ENCODE measurements at regions not wholly inside any gene's neighbourhood (a gene's known extent, or its start where the extent isn't known, plus 50 kb on each side); places are given as distances from the start of the nearest gene placed in this dataset.
"Not testable (repeated sequence)": the region's sequence is repeated elsewhere in the genome, so short reads cannot be mapped to it uniquely, and the experiment has no call there.

DNA sequence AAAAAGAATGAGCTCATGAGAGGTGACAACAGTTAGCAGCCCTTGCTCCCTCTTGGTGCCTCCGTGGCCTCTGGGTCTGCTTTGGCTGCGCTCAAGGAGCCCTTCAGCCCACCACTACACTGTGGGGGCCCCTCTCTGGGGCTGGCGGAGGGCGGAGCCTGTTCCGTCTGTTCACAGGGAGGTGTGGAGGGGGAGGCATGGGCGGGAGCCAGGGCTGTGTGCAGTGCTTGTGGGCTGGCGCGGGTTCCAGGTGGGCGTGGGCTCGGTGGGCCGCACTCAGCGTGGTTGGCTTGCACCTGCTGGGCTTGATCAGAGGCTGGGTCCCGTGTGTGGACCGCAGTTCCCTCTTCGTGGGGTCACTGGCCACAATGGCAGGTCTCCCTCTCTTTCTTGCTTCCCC is 953.4 kb upstream of the PRR20A start:
- Mint-ChIP-seq H3K27me3 (ENCODE audit: low read depth) (no peaks in the 10 kb centered on the region; the same call in 1 of the 2 replicates), H3K27ac (no peak overlapping the region), H3K4me3 (no peak overlapping the region), H3K9me3 (peaks cover 16% of the 10 kb centered on the region), H3K36me3 (peaks cover 11% of the 10 kb centered on the region), H3K4me1 (no peaks in the 10 kb centered on the region)
- ATAC-seq (no peak), DNase-seq (ENCODE audit: low spot score) (no peak)
- ChIA-PET CTCF (no interaction called here), POLR2A (no interaction called here)
- TF ChIP-seq CREM (CRISPR knock-in tag; IDR thresholded peaks at IDR 0.05), result no peak
- no peak for TF ChIP-seq CBFB (CRISPR knock-in tag; IDR thresholded peaks at IDR 0.05; ENCODE audit: low read depth)
- no peak for TF ChIP-seq GRHL2 (CRISPR knock-in tag; IDR thresholded peaks at IDR 0.05; ENCODE audit: insufficient replicate concordance, severe bottlenecking)
- no peak for TF ChIP-seq ZNF416 (CRISPR knock-in tag; IDR thresholded peaks at IDR 0.05)
- TF ChIP-seq, protein P1, sequence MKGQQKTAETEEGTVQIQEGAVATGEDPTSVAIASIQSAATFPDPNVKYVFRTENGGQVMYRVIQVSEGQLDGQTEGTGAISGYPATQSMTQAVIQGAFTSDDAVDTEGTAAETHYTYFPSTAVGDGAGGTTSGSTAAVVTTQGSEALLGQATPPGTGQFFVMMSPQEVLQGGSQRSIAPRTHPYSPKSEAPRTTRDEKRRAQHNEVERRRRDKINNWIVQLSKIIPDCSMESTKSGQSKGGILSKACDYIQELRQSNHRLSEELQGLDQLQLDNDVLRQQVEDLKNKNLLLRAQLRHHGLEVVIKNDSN (CRISPR knock-in tag; IDR thresholded peaks at IDR 0.05), result no peak
- TF ChIP-seq, protein P2, sequence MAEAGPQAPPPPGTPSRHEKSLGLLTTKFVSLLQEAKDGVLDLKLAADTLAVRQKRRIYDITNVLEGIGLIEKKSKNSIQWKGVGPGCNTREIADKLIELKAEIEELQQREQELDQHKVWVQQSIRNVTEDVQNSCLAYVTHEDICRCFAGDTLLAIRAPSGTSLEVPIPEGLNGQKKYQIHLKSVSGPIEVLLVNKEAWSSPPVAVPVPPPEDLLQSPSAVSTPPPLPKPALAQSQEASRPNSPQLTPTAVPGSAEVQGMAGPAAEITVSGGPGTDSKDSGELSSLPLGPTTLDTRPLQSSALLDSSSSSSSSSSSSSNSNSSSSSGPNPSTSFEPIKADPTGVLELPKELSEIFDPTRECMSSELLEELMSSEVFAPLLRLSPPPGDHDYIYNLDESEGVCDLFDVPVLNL (CRISPR knock-in tag; IDR thresholded peaks at IDR 0.05; ENCODE audit: borderline replicate concordance, low read depth), result no peak
- no peak for TF ChIP-seq NFATC4 (CRISPR knock-in tag; IDR thresholded peaks at IDR 0.05)
- no peak for TF ChIP-seq MXD4 (CRISPR knock-in tag; IDR thresholded peaks at IDR 0.05; ENCODE audit: borderline replicate concordance)
- TF ChIP-seq, protein P3, sequence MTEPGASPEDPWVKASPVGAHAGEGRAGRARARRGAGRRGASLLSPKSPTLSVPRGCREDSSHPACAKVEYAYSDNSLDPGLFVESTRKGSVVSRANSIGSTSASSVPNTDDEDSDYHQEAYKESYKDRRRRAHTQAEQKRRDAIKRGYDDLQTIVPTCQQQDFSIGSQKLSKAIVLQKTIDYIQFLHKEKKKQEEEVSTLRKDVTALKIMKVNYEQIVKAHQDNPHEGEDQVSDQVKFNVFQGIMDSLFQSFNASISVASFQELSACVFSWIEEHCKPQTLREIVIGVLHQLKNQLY (CRISPR knock-in tag; IDR thresholded peaks at IDR 0.05), result no peak
- TF ChIP-seq, protein P4, sequence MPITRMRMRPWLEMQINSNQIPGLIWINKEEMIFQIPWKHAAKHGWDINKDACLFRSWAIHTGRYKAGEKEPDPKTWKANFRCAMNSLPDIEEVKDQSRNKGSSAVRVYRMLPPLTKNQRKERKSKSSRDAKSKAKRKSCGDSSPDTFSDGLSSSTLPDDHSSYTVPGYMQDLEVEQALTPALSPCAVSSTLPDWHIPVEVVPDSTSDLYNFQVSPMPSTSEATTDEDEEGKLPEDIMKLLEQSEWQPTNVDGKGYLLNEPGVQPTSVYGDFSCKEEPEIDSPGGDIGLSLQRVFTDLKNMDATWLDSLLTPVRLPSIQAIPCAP (CRISPR knock-in tag; IDR thresholded peaks at IDR 0.05), result no peak
- TF ChIP-seq, protein P5, sequence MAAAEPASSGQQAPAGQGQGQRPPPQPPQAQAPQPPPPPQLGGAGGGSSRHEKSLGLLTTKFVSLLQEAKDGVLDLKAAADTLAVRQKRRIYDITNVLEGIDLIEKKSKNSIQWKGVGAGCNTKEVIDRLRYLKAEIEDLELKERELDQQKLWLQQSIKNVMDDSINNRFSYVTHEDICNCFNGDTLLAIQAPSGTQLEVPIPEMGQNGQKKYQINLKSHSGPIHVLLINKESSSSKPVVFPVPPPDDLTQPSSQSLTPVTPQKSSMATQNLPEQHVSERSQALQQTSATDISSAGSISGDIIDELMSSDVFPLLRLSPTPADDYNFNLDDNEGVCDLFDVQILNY (CRISPR knock-in tag; IDR thresholded peaks at IDR 0.05), result no peak
- TF ChIP-seq, protein P6, sequence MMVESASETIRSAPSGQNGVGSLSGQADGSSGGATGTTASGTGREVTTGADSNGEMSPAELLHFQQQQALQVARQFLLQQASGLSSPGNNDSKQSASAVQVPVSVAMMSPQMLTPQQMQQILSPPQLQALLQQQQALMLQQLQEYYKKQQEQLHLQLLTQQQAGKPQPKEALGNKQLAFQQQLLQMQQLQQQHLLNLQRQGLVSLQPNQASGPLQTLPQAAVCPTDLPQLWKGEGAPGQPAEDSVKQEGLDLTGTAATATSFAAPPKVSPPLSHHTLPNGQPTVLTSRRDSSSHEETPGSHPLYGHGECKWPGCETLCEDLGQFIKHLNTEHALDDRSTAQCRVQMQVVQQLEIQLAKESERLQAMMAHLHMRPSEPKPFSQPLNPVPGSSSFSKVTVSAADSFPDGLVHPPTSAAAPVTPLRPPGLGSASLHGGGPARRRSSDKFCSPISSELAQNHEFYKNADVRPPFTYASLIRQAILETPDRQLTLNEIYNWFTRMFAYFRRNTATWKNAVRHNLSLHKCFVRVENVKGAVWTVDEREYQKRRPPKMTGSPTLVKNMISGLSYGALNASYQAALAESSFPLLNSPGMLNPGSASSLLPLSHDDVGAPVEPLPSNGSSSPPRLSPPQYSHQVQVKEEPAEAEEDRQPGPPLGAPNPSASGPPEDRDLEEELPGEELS (CRISPR knock-in tag; IDR thresholded peaks at IDR 0.05), result no peak

DNA sequence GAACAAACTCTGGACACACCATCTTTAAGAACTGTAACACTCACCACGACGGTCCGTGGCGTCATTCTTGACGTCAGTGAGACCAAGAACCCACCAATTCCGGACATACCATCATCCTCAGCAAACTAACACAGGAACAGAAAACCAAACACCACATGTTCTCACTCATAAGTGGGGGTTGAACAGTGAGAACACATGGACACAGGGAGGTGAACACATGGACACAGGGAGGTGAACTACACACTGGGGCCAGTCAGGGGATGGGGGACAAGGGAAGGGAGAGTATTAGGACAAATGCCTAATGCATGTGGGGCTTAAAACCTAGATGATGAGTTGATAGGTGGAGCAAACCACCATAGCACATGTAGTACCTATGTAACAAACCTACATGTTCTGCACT is 952.1 kb upstream of the PRR20A start:
- H3K27ac Mint-ChIP-seq; H3K4me3 Mint-ChIP-seq; POLR2A ChIA-PET; CTCF ChIA-PET; H3K27me3 Mint-ChIP-seq (ENCODE audit: low read depth); ATAC-seq; DNase-seq (ENCODE audit: low spot score); H3K4me1 Mint-ChIP-seq: not testable (repeated sequence)
- Mint-ChIP-seq H3K9me3 (peaks cover 11% of the 10 kb centered on the region), H3K36me3 (peaks cover 11% of the 10 kb centered on the region)

DNA sequence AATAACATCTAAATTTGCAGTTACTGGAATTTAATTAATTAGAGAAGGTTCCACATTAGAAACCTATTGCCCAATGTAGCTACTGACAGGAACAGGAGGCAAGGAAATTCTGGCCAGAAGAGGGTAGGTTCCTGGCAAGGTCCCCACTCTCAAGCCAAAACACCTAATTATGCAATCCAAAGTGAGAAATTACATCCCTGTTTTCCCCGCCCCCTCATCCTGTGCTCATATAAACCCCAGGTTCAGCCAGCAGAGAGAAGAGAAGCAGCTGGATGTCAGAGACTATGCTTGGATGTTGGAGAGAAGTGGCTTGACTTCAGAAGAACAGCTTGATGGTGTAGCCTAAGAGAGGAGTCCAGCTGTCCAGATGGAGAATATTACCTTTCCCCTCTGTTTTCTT is 951.3 kb upstream of the PRR20A start:
- H3K4me1 Mint-ChIP-seq, result no peaks in the 10 kb centered on the region
- no peak overlapping the region for H3K27ac Mint-ChIP-seq
- H3K4me3 Mint-ChIP-seq, result no peak overlapping the region
- CTCF ChIA-PET, result no interaction called here
- POLR2A ChIA-PET, result no interaction called here
- no peak for ATAC-seq
- H3K36me3 Mint-ChIP-seq, result peaks cover 11% of the 10 kb centered on the region
- H3K27me3 Mint-ChIP-seq (ENCODE audit: low read depth), result no peaks in the 10 kb centered on the region
- peaks cover 11% of the 10 kb centered on the region for H3K9me3 Mint-ChIP-seq
- DNase-seq (ENCODE audit: low spot score), result no peak
- TF ChIP-seq, protein P7, sequence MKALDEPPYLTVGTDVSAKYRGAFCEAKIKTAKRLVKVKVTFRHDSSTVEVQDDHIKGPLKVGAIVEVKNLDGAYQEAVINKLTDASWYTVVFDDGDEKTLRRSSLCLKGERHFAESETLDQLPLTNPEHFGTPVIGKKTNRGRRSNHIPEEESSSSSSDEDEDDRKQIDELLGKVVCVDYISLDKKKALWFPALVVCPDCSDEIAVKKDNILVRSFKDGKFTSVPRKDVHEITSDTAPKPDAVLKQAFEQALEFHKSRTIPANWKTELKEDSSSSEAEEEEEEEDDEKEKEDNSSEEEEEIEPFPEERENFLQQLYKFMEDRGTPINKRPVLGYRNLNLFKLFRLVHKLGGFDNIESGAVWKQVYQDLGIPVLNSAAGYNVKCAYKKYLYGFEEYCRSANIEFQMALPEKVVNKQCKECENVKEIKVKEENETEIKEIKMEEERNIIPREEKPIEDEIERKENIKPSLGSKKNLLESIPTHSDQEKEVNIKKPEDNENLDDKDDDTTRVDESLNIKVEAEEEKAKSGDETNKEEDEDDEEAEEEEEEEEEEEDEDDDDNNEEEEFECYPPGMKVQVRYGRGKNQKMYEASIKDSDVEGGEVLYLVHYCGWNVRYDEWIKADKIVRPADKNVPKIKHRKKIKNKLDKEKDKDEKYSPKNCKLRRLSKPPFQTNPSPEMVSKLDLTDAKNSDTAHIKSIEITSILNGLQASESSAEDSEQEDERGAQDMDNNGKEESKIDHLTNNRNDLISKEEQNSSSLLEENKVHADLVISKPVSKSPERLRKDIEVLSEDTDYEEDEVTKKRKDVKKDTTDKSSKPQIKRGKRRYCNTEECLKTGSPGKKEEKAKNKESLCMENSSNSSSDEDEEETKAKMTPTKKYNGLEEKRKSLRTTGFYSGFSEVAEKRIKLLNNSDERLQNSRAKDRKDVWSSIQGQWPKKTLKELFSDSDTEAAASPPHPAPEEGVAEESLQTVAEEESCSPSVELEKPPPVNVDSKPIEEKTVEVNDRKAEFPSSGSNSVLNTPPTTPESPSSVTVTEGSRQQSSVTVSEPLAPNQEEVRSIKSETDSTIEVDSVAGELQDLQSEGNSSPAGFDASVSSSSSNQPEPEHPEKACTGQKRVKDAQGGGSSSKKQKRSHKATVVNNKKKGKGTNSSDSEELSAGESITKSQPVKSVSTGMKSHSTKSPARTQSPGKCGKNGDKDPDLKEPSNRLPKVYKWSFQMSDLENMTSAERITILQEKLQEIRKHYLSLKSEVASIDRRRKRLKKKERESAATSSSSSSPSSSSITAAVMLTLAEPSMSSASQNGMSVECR (CRISPR knock-in tag; IDR thresholded peaks at IDR 0.05; ENCODE audit: borderline replicate concordance), result no peak
- no peak for TF ChIP-seq ZNF423 (CRISPR knock-in tag; IDR thresholded peaks at IDR 0.05)
- TF ChIP-seq, protein P4 (CRISPR knock-in tag; IDR thresholded peaks at IDR 0.05), result no peak
- no peak for TF ChIP-seq ATF1 (CRISPR knock-in tag; IDR thresholded peaks at IDR 0.05)
- TF ChIP-seq, protein P8, sequence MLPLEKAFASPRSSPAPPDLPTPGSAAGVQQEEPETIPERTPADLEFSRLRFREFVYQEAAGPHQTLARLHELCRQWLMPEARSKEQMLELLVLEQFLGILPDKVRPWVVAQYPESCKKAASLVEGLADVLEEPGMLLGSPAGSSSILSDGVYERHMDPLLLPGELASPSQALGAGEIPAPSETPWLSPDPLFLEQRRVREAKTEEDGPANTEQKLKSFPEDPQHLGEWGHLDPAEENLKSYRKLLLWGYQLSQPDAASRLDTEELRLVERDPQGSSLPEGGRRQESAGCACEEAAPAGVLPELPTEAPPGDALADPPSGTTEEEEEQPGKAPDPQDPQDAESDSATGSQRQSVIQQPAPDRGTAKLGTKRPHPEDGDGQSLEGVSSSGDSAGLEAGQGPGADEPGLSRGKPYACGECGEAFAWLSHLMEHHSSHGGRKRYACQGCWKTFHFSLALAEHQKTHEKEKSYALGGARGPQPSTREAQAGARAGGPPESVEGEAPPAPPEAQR (CRISPR knock-in tag; IDR thresholded peaks at IDR 0.05), result no peak
- TF ChIP-seq, protein P9, sequence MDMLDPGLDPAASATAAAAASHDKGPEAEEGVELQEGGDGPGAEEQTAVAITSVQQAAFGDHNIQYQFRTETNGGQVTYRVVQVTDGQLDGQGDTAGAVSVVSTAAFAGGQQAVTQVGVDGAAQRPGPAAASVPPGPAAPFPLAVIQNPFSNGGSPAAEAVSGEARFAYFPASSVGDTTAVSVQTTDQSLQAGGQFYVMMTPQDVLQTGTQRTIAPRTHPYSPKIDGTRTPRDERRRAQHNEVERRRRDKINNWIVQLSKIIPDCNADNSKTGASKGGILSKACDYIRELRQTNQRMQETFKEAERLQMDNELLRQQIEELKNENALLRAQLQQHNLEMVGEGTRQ (CRISPR knock-in tag; IDR thresholded peaks at IDR 0.05), result no peak
- no peak for TF ChIP-seq ZNF317 (CRISPR knock-in tag; IDR thresholded peaks at IDR 0.05; ENCODE audit: borderline replicate concordance, low read depth)
